K562 (cell line): ENCODE measurements at regions not wholly inside any gene's neighbourhood (a gene's known extent, or its start where the extent isn't known, plus 50 kb on each side); places are given as distances from the start of the nearest gene placed in this dataset.
A peak's percentile ranks its signal among the peaks of the same experiment; 100 is the strongest.

ENCODE experiments used
- BCOR ChIP-seq: fragments of 450-650 bp; IDR thresholded peaks from 2 replicates; pipeline ENCODE4 v1.6.1; 2016
- CAMTA2 ChIP-seq: fragments of 250-450 bp; sonication (Bioruptor Pico); conservative IDR thresholded peaks from 2 replicates; pipeline ENCODE4 v1.5.1; 2022
- CC2D1A ChIP-seq: fragments of 450-650 bp; IDR thresholded peaks from 2 replicates; pipeline ENCODE4 v1.6.1; 2017; ENCODE audit warnings: mild to moderate bottlenecking
- CHD2 ChIP-seq: IDR thresholded peaks from 2 replicates; pipeline ENCODE4 v1.6.1; 2011; ENCODE audit warnings: low read depth, low read length
- CREM ChIP-seq: IDR thresholded peaks from 2 replicates; pipeline ENCODE4 v1.6.1; 2014; ENCODE audit warnings: antibody characterized with exemption, low read depth
- ELK3 ChIP-seq: fragments of 450-650 bp; formaldehyde crosslinking; IDR thresholded peaks from 2 replicates; pipeline ENCODE4 v1.4.0; 2020; ENCODE audit warnings: mild to moderate bottlenecking
- GTF2F1 ChIP-seq: IDR thresholded peaks from 2 replicates; pipeline ENCODE4 v1.6.1; 2011; ENCODE audit warnings: low read depth, low read length, improper control_type of control experiment
- HEY1 ChIP-seq: fragments of 250-450 bp; sonication (Bioruptor Pico); IDR thresholded peaks from 2 replicates; pipeline ENCODE4 v1.5.0; 2020; ENCODE audit warnings: mild to moderate bottlenecking, moderate library complexity, borderline replicate concordance
- ID3 ChIP-seq, 2 experiments: fragments of 250-450 bp in 1 of 2; fragments of 450-650 bp in 1 of 2; sonication (Bioruptor Pico) in 1 of 2; IDR thresholded peaks; 2 replicates each; pipeline versions ENCODE4 v1.6.1 to v1.8.0; 2016 to 2021; ENCODE audit warnings: mild to moderate bottlenecking in 2 of 2, moderate library complexity in 2 of 2, missing compliant biosample characterization in 1 of 2, missing genetic modification characterization in 1 of 2
- JUND ChIP-seq, 2 experiments: IDR thresholded peaks; 2 replicates in 1 of 2; 3 replicates in 1 of 2; pipeline ENCODE4 v1.6.1; 2011; ENCODE audit warnings: borderline replicate concordance in 2 of 2, low read depth in 2 of 2, low read length in 2 of 2, improper control_type of control experiment in 1 of 2, missing biosample characterization in 1 of 2, missing genetic modification characterization in 1 of 2, missing genetic modification reagents in 1 of 2
- NCOA4 ChIP-seq: fragments of 450-650 bp; IDR thresholded peaks from 2 replicates; pipeline ENCODE4 v1.6.1; 2018; ENCODE audit warnings: mild to moderate bottlenecking; ENCODE audit not compliant: partially characterized antibody
- PURB ChIP-seq: sonication (generic); formaldehyde crosslinking; IDR thresholded peaks from 2 replicates; pipeline ENCODE4 v1.9.0; 2021; ENCODE audit warnings: low read depth, mild to moderate bottlenecking, missing genetic modification reagents
- RBM17 ChIP-seq: fragments of 200-400 bp; formaldehyde crosslinking; IDR thresholded peaks from 2 replicates; pipeline ENCODE4 v1.6.1; 2017; ENCODE audit warnings: low read depth, mild to moderate bottlenecking, low read length, borderline replicate concordance
- SAP30 ChIP-seq: fragments of 200-600 bp; sonication (generic); IDR thresholded peaks from 2 replicates; pipeline ENCODE4 v1.6.1; 2012; ENCODE audit warnings: borderline replicate concordance, low read depth, mild to moderate bottlenecking, moderate library complexity, low read length, control low read depth, inconsistent platforms; ENCODE audit not compliant: insufficient read depth, poor library complexity, severe bottlenecking
- TAF15 ChIP-seq: fragments of 200-400 bp; formaldehyde crosslinking; IDR thresholded peaks from 2 replicates; pipeline ENCODE4 v1.6.1; 2017; ENCODE audit warnings: mild to moderate bottlenecking, low read depth, low read length, moderate library complexity
- TEAD4 ChIP-seq, 2 experiments: sonication (generic) in 1 of 2; formaldehyde crosslinking in 1 of 2; IDR thresholded peaks; 2 replicates each; pipeline versions ENCODE4 v1.6.1 to v1.8.0; 2012 to 2022; ENCODE audit warnings: borderline replicate concordance in 1 of 2, inconsistent platforms in 1 of 2, low read length in 1 of 2, mild to moderate bottlenecking in 1 of 2, missing genetic modification reagents in 1 of 2
- YY1 ChIP-seq, 3 experiments: IDR thresholded peaks; 2 replicates each; pipeline ENCODE4 v1.6.1; 2011; ENCODE audit warnings: low read length in 2 of 3, mild to moderate bottlenecking in 2 of 3, moderate library complexity in 2 of 3, borderline replicate concordance in 1 of 3, control low read depth in 1 of 3, low read depth in 1 of 3; ENCODE audit not compliant: insufficient read depth in 3 of 3, insufficient replicate concordance in 2 of 3, control insufficient read depth in 1 of 3, insufficient read length in 1 of 3; ENCODE audit errors: extremely low read depth in 1 of 3
- ZKSCAN1 ChIP-seq: fragments of 150-350 bp; IDR thresholded peaks from 2 replicates; pipeline ENCODE4 v1.6.1; 2016; ENCODE audit warnings: low read depth, low read length
- ZNF699 ChIP-seq: fragments of 250-450 bp; sonication (Bioruptor Pico); IDR thresholded peaks from 2 replicates; pipeline ENCODE4 v1.8.0; 2021; ENCODE audit warnings: mild to moderate bottlenecking, moderate library complexity; ENCODE audit not compliant: insufficient replicate concordance
- ZNF77 ChIP-seq: fragments of 250-450 bp; sonication (Bioruptor Pico); IDR thresholded peaks from 2 replicates; pipeline ENCODE4 v1.5.0; 2020
- ZZZ3 ChIP-seq: fragments of 450-650 bp; IDR thresholded peaks from 2 replicates; pipeline ENCODE4 v1.6.1; 2016; ENCODE audit warnings: antibody characterized with exemption, mild to moderate bottlenecking, moderate library complexity

GRCh38 chr20:53750827-53751619 is 157.4 kb upstream of the ZNF217 start (continued):
- TF ChIP-seq YY1 (IDR thresholded peaks at IDR 0.05; ENCODE audit: borderline replicate concordance in 1 of 3, control insufficient read depth in 1 of 3, extremely low read depth in 1 of 3, insufficient read depth in 3 of 3, insufficient read length in 1 of 3, insufficient replicate concordance in 2 of 3, low read depth in 1 of 3, low read length in 2 of 3) (no peak), ZNF77 (CRISPR knock-in tag) (no peak), BCOR (peak; percentile 92), HEY1 (CRISPR knock-in tag) (no peak), ZZZ3 (no peak), RBM17 (no peak), TAF15 (no peak), ZNF699 (CRISPR knock-in tag) (no peak), ELK3 (CRISPR knock-in tag) (no peak), CC2D1A (no peak), PURB (no peak), SAP30 (no peak), CHD2 (no peak), CAMTA2 (CRISPR knock-in tag) (no peak), JUND (IDR thresholded peaks at IDR 0.05; ENCODE audit: borderline replicate concordance, low read depth, low read length) (no peak), JUND (tag; IDR thresholded peaks at IDR 0.05; ENCODE audit: borderline replicate concordance, low read depth, low read length) (peak; percentile 48; the same call in 2 of the 3 replicates), NCOA4 (no peak), ZKSCAN1 (no peak), ID3 (CRISPR knock-in tag; IDR thresholded peaks at IDR 0.05) (no peak), ID3 (tag; IDR thresholded peaks at IDR 0.05) (peak; percentile 83), CREM (no peak), TEAD4 (IDR thresholded peaks at IDR 0.05; ENCODE audit: low read length) (no peak), TEAD4 (CRISPR knock-in tag; IDR thresholded peaks at IDR 0.05; ENCODE audit: borderline replicate concordance) (no peak), GTF2F1 (no peak)
